ENCODE measurements at regions not wholly inside any gene's neighbourhood (a gene's known extent, or its start where the extent isn't known, plus 50 kb on each side); places are given as distances from the start of the nearest gene placed in this dataset.

- TF ChIP-seq, protein P1, sequence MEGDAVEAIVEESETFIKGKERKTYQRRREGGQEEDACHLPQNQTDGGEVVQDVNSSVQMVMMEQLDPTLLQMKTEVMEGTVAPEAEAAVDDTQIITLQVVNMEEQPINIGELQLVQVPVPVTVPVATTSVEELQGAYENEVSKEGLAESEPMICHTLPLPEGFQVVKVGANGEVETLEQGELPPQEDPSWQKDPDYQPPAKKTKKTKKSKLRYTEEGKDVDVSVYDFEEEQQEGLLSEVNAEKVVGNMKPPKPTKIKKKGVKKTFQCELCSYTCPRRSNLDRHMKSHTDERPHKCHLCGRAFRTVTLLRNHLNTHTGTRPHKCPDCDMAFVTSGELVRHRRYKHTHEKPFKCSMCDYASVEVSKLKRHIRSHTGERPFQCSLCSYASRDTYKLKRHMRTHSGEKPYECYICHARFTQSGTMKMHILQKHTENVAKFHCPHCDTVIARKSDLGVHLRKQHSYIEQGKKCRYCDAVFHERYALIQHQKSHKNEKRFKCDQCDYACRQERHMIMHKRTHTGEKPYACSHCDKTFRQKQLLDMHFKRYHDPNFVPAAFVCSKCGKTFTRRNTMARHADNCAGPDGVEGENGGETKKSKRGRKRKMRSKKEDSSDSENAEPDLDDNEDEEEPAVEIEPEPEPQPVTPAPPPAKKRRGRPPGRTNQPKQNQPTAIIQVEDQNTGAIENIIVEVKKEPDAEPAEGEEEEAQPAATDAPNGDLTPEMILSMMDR (conservative IDR thresholded peaks at IDR 0.05; ENCODE audit: low read depth, low read length), result no peak
- H3K4me3 ChIP-seq (ENCODE audit: low read depth, low read length), result no peak overlapping the region
- no peak for DNase-seq (ENCODE audit: low read depth)
Measured at GRCh38 chr7:39808796-39809481, 141.1 kb upstream of the CDK13 start.

- no peak for DNase-seq (ENCODE audit: low read depth)
- TF ChIP-seq, protein P1 (conservative IDR thresholded peaks at IDR 0.05; ENCODE audit: low read depth, low read length), result no peak
- H3K4me3 ChIP-seq (ENCODE audit: low read depth, low read length), result no peak overlapping the region
Measured at GRCh38 chr7:39810204-39810642, 139.8 kb upstream of the CDK13 start.

- no peak overlapping the region for H3K4me3 ChIP-seq (ENCODE audit: low read depth, low read length)
- DNase-seq (ENCODE audit: low read depth), result no peak
- TF ChIP-seq, protein P1 (conservative IDR thresholded peaks at IDR 0.05; ENCODE audit: low read depth, low read length), result no peak
Measured at GRCh38 chr7:39810710-39811109, 139.3 kb upstream of the CDK13 start.

DNA sequence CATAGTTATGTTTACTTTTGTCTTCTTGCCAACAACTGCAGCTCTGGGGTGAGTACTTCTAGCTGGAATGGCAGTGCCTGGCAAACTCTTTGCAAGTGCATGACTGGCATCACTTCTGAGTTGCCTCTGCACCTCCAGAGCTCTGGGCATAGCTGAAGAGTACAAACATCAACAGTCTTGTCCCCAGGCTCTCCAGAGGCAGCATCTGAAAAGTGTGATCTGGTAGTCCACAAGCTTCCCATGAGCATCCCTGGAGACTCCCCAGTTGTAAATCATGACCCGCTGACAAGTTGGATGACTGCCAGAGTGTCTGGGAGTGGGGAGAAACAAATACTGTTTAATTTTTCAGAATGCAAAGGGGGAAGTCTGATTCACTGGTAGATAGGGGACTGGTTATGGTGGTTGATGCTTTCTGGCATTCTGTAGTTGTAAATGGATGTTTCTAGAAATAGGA lies 138.9 kb upstream of the CDK13 start:
- H3K4me3 ChIP-seq (ENCODE audit: low read depth, low read length), result no peak overlapping the region
- TF ChIP-seq, protein P1 (conservative IDR thresholded peaks at IDR 0.05; ENCODE audit: low read depth, low read length), result no peak
- no peak for DNase-seq (ENCODE audit: low read depth)

DNA sequence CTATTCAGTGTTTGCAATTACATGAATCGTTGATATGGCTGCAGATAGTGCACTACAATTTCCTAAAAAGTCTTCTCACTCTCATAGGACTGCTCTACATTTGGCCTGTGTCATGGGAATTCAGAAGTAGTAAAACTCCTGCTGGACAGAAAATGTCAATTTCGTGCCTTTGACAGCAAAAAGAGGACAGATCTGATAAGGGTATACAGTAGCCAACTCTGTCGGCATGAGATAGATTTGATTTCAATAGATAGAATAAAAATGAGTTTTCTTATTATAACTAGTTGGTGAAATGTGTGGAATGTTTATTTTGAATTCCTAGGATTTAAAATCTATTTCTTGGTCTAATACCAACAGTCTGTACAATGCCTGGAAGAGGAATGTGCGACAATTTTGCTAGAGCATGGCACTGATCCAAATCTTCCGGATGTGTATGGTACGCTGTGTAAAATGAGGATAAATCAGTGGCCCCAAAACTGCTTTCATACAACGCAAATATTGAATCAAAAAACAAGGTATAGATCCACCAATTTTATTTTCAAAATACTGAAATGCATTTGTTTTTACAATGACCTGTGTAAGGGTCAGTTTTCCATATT lies 133.5 kb upstream of the CDK13 start:
- H3K4me3 ChIP-seq (ENCODE audit: low read depth, low read length), result no peak overlapping the region
- no peak for DNase-seq (ENCODE audit: low read depth)
- TF ChIP-seq, protein P1 (conservative IDR thresholded peaks at IDR 0.05; ENCODE audit: low read depth, low read length), result no peak

DNA sequence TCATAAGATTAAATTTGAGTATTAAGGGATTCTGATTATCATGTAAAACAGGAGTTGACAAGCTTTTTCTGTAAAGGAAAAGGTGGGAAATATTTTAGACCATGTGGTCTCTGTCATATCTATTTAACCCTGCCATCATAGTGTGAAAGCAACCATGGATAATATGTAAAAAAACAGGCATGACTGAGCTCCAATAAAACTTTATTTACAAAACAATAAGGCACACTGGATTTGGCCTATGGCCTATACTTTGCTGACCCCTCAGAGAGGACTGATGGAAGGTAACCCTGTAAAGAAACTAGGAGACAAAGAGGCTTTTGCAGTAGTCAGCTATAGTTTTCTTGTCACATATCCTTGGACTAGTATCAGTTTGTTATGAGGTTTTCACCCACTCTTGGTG lies 130.5 kb upstream of the CDK13 start:
- no peak for DNase-seq (ENCODE audit: low read depth)
- TF ChIP-seq, protein P1 (conservative IDR thresholded peaks at IDR 0.05; ENCODE audit: low read depth, low read length), result no peak
- H3K4me3 ChIP-seq (ENCODE audit: low read depth, low read length), result no peak overlapping the region

Data from epithelial cell of proximal tubule (primary cell).